B cell (primary cell): ENCODE measurements at regions not wholly inside any gene's neighbourhood (a gene's known extent, or its start where the extent isn't known, plus 50 kb on each side); places are given as distances from the start of the nearest gene placed in this dataset.

Experiments
- EZH2 ChIP-seq: IDR thresholded peaks from 2 replicates; pipeline ENCODE4 v1.6.1; 2012; ENCODE audit warnings: borderline replicate concordance, low read depth, mild to moderate bottlenecking, moderate library complexity, low read length; ENCODE audit not compliant: insufficient read depth, poor library complexity, severe bottlenecking
- TF ChIP-seq, protein P1 (sequence below): fragments of 200-600 bp; IDR thresholded peaks from one replicate; pipeline ENCODE4 v1.8.0; 2022; ENCODE audit warnings: antibody characterized with exemption, mild to moderate bottlenecking

DNA sequence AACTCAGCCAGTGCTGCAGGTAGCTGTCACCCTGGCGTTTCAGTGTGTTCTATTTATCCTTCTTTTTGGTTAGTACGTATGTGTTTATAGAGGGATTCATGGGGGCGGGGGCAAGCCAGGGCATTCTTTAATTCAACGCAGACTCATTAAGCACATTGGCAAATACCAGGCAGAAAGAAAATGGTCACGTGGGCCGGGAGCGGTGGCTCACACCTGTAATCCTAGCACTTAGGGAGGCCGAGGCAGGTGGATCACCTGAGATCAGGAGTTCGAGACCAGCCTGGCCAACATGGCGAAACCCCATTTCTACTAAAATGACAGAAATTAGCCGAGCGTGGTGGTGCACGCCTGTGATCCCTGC is 69.1 kb downstream of the HAPSTR1 start:
- TF ChIP-seq, protein P1, sequence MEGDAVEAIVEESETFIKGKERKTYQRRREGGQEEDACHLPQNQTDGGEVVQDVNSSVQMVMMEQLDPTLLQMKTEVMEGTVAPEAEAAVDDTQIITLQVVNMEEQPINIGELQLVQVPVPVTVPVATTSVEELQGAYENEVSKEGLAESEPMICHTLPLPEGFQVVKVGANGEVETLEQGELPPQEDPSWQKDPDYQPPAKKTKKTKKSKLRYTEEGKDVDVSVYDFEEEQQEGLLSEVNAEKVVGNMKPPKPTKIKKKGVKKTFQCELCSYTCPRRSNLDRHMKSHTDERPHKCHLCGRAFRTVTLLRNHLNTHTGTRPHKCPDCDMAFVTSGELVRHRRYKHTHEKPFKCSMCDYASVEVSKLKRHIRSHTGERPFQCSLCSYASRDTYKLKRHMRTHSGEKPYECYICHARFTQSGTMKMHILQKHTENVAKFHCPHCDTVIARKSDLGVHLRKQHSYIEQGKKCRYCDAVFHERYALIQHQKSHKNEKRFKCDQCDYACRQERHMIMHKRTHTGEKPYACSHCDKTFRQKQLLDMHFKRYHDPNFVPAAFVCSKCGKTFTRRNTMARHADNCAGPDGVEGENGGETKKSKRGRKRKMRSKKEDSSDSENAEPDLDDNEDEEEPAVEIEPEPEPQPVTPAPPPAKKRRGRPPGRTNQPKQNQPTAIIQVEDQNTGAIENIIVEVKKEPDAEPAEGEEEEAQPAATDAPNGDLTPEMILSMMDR, result no peak
- TF ChIP-seq EZH2, result no peak
